ENCODE measurements at regions not wholly inside any gene's neighbourhood (a gene's known extent, or its start where the extent isn't known, plus 50 kb on each side); places are given as distances from the start of the nearest gene placed in this dataset.

DNA sequence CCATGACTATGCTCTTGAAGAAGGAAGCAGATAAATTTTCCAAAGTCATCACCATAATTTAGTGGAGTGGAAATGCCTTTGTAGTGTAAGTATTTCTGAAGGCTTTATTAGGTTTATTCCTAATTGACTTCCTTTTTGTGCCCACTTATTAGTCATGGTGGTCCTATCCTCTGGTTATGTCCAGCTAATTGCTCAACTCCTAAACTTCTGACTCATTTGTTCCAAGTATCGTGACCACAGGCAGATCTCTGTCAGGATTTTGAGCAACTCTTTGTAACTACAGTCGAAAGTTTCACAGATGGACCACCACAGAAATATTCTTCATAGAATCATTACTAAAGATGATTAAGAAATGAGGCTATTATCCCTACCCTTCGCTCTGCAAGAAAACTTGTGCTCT, 315.6 kb upstream of the PTCHD4 start:
- ATAC-seq (no peak), DNase-seq (ENCODE audit: low read depth, low spot score) (no peak), FAIRE-seq (no peak)
- H3K27me3 ChIP-seq (replicated peaks in 1 of 2; ENCODE audit: control insufficient read depth in 2 of 2, insufficient read depth in 2 of 2, low read length in 1 of 2), result no peaks in the 10 kb centered on the region
- no peak overlapping the region for H3K27ac ChIP-seq (ENCODE audit: control insufficient read depth, insufficient read depth)
- no peak overlapping the region for H3K4me3 ChIP-seq
- no peak overlapping the region for H2AFZ ChIP-seq (ENCODE audit: control insufficient read depth, low read depth, low read length)
- H3K4me1 ChIP-seq (ENCODE audit: control insufficient read depth, insufficient read depth, low read length), result no peaks in the 10 kb centered on the region
- ChIA-PET SMC1A (ENCODE audit: uncharacterized antibody, unreplicated experiment) (interaction anchor here (1.2 kb wide), 1 partner anchor 8 kb away, joined by 3 read pairs; no protein-coding TSS in a partner anchor), RAD21 (ENCODE audit: unreplicated experiment) (no interaction called here), CTCF (no interaction called here), POLR2A (no interaction called here)
- H3K36me3 ChIP-seq (ENCODE audit: control insufficient read depth in 2 of 2, insufficient read depth in 2 of 2, low read length in 1 of 2), result no peaks in the 10 kb centered on the region
- intact Hi-C loops (cut with micrococcal nuclease; ENCODE audit: unreplicated experiment), result no loop called here
- WGBS (ENCODE audit: insufficient coverage, insufficient replicate concordance, low lambda C conversion rate, missing lambda C conversion rate), result 0% methylated on average over 3 of the region's 3 CpGs
- no peaks in the 10 kb centered on the region for H4K20me1 ChIP-seq (ENCODE audit: control insufficient read depth, insufficient read depth)
- H3K9me3 ChIP-seq (replicated peaks; ENCODE audit: control insufficient read depth, insufficient read depth, low read length), result no peaks in the 10 kb centered on the region
- in situ Hi-C loops (cut with MboI), result no loop called here
- H3K4me2 ChIP-seq (ENCODE audit: control insufficient read depth, insufficient read depth), result no peak overlapping the region
- TF ChIP-seq, protein P1, sequence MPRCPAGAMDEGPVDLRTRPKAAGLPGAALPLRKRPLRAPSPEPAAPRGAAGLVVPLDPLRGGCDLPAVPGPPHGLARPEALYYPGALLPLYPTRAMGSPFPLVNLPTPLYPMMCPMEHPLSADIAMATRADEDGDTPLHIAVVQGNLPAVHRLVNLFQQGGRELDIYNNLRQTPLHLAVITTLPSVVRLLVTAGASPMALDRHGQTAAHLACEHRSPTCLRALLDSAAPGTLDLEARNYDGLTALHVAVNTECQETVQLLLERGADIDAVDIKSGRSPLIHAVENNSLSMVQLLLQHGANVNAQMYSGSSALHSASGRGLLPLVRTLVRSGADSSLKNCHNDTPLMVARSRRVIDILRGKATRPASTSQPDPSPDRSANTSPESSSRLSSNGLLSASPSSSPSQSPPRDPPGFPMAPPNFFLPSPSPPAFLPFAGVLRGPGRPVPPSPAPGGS (IDR thresholded peaks at IDR 0.05; ENCODE audit: borderline replicate concordance, insufficient read depth, low read depth, low read length, poor library complexity, severe bottlenecking), result peak; percentile 24
- no peak for TF ChIP-seq SP1 (IDR thresholded peaks at IDR 0.05; ENCODE audit: low read depth, low read length)
- H3K9ac ChIP-seq (ENCODE audit: control insufficient read depth, insufficient read depth, low read length), result no peak overlapping the region
- no peaks in the 10 kb centered on the region for H3K79me2 ChIP-seq (ENCODE audit: control insufficient read depth, insufficient read depth, low read length)
- BruUV-seq (replicated peaks), result no TSS peak

DNA sequence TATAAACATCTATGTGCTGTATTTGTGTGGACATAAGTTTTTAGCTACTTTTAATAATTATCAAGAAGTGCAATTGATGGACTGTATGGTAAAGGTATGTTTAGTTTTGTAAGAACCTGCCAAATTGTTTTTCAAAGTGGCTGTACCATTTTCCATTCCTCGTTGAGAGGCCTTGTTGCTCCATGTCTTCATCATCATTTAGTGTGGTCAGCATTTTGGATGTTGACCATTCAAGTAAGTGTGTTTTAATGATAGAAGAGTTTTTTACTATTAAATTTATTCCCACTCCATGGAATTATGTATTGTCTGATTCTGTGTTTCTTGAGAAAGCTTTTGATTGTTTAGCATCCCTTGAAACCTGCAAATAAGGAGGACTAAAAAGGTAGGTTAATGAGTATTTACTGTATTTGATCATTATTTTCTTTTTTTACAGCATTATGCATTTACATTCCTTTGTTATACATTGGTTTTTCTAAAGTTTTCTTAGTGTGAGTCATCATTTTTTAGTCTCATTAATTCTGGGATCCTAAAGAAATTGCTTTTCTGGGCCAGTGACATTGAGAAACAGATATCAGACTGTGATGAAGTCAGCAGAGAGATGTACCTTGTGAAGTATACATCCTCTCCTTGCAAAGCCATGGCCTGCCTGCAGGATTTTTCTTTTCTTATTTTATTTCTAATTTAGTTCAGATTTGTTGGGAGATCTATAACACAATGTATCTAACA, 312.8 kb upstream of the PTCHD4 start:
- POLR2A ChIA-PET, result no interaction called here
- RAD21 ChIA-PET (ENCODE audit: unreplicated experiment), result no interaction called here
- no peaks in the 10 kb centered on the region for H3K9me3 ChIP-seq (replicated peaks; ENCODE audit: control insufficient read depth, insufficient read depth, low read length)
- H3K27me3 ChIP-seq (replicated peaks in 1 of 2; ENCODE audit: control insufficient read depth in 2 of 2, insufficient read depth in 2 of 2, low read length in 1 of 2), result no peaks in the 10 kb centered on the region
- no peaks in the 10 kb centered on the region for H3K79me2 ChIP-seq (ENCODE audit: control insufficient read depth, insufficient read depth, low read length)
- no peak for FAIRE-seq
- in situ Hi-C loops (cut with MboI) (no loop called here), intact Hi-C loops (cut with micrococcal nuclease; ENCODE audit: unreplicated experiment) (no loop called here)
- no TSS peak for BruUV-seq (replicated peaks)
- H3K27ac ChIP-seq (ENCODE audit: control insufficient read depth, insufficient read depth), result no peak overlapping the region
- H3K4me1 ChIP-seq (ENCODE audit: control insufficient read depth, insufficient read depth, low read length), result no peaks in the 10 kb centered on the region
- SMC1A ChIA-PET (ENCODE audit: uncharacterized antibody, unreplicated experiment), result no interaction called here
- no peaks in the 10 kb centered on the region for H4K20me1 ChIP-seq (ENCODE audit: control insufficient read depth, insufficient read depth)
- ATAC-seq, result no peak
- CTCF ChIA-PET, result no interaction called here
- 0% methylated on average over 1 of the region's 1 CpG for WGBS (ENCODE audit: insufficient coverage, insufficient replicate concordance, low lambda C conversion rate, missing lambda C conversion rate)
- no peaks in the 10 kb centered on the region for H3K36me3 ChIP-seq (ENCODE audit: control insufficient read depth in 2 of 2, insufficient read depth in 2 of 2, low read length in 1 of 2)
- no peak for TF ChIP-seq RFX5 (IDR thresholded peaks at IDR 0.05; ENCODE audit: low read depth, low read length)
- TF ChIP-seq, protein P2, sequence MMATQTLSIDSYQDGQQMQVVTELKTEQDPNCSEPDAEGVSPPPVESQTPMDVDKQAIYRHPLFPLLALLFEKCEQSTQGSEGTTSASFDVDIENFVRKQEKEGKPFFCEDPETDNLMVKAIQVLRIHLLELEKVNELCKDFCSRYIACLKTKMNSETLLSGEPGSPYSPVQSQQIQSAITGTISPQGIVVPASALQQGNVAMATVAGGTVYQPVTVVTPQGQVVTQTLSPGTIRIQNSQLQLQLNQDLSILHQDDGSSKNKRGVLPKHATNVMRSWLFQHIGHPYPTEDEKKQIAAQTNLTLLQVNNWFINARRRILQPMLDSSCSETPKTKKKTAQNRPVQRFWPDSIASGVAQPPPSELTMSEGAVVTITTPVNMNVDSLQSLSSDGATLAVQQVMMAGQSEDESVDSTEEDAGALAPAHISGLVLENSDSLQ (IDR thresholded peaks at IDR 0.05), result no peak
- no peak for TF ChIP-seq SRF (IDR thresholded peaks at IDR 0.05; ENCODE audit: low read depth in 2 of 2, low read length in 2 of 2)
- TF ChIP-seq JUNB (IDR thresholded peaks at IDR 0.05), result no peak
- TF ChIP-seq NR2F1 (conservative IDR thresholded peaks at IDR 0.05), result no peak
- TF ChIP-seq RBBP5 (conservative IDR thresholded peaks at IDR 0.05), result no peak
- no peak for TF ChIP-seq BRCA1 (IDR thresholded peaks at IDR 0.05; ENCODE audit: low read depth, low read length)
- TF ChIP-seq SIN3A (IDR thresholded peaks at IDR 0.05; ENCODE audit: low read depth, low read length), result no peak
- TF ChIP-seq BHLHE40 (IDR thresholded peaks at IDR 0.05; ENCODE audit: borderline replicate concordance in 1 of 2, low read depth in 2 of 2, low read length in 1 of 2), result no peak
- TF ChIP-seq ZSCAN29 (IDR thresholded peaks at IDR 0.05), result no peak
- TF ChIP-seq CEBPB (IDR thresholded peaks at IDR 0.05; ENCODE audit: borderline replicate concordance in 1 of 2, low read depth in 2 of 2, low read length in 2 of 2), result no peak
- TF ChIP-seq TAF1 (IDR thresholded peaks at IDR 0.05; ENCODE audit: borderline replicate concordance, low read depth, low read length), result no peak
- no peak for TF ChIP-seq TCF7 (IDR thresholded peaks at IDR 0.05; ENCODE audit: borderline replicate concordance)
- TF ChIP-seq ESRRA (IDR thresholded peaks at IDR 0.05; ENCODE audit: low read length), result no peak
- TF ChIP-seq GATAD2B (conservative IDR thresholded peaks at IDR 0.05; ENCODE audit: low read depth), result no peak
- H3K4me3 ChIP-seq, result no peak overlapping the region
- no peak for DNase-seq (ENCODE audit: low read depth, low spot score)
- H2AFZ ChIP-seq (ENCODE audit: control insufficient read depth, low read depth, low read length), result no peak overlapping the region
- no peak overlapping the region for H3K9ac ChIP-seq (ENCODE audit: control insufficient read depth, insufficient read depth, low read length)
- no peak overlapping the region for H3K4me2 ChIP-seq (ENCODE audit: control insufficient read depth, insufficient read depth)

Measured in GM12878 (cell line).